HepG2 (cell line): ENCODE measurements at regions not wholly inside any gene's neighbourhood (a gene's known extent, or its start where the extent isn't known, plus 50 kb on each side); places are given as distances from the start of the nearest gene placed in this dataset.

Experiments
- CEBPB ChIP-seq: IDR thresholded peaks from 2 replicates; pipeline ENCODE4 v1.6.1; 2011; ENCODE audit warnings: low read depth, low read length, improper control_type of control experiment, borderline replicate concordance
- CERS6 ChIP-seq: sonication (generic); formaldehyde crosslinking; IDR thresholded peaks from 2 replicates; pipeline ENCODE4 v1.5.0; 2020; ENCODE audit warnings: missing genetic modification reagents
- HNF4A ChIP-seq: sonication (generic); formaldehyde crosslinking; IDR thresholded peaks from 2 replicates; pipeline ENCODE4 v1.4.0; 2020; ENCODE audit warnings: missing genetic modification reagents
- IKZF4 ChIP-seq: sonication (generic); formaldehyde crosslinking; IDR thresholded peaks from 2 replicates; pipeline ENCODE4 v1.5.1; 2020; ENCODE audit warnings: borderline replicate concordance, mild to moderate bottlenecking, low read depth, missing genetic modification reagents; ENCODE audit errors: not compliant biosample characterization
- MTA1 ChIP-seq: sonication (generic); formaldehyde crosslinking; IDR thresholded peaks from 2 replicates; pipeline ENCODE4 v1.4.0; 2020; ENCODE audit warnings: missing genetic modification reagents, mild to moderate bottlenecking, borderline replicate concordance
- MXI1 ChIP-seq: IDR thresholded peaks from 3 replicates; pipeline ENCODE4 v1.6.1; 2012; ENCODE audit warnings: low read depth, low read length, inconsistent platforms, borderline replicate concordance
- NR1H2 ChIP-seq: sonication (generic); formaldehyde crosslinking; IDR thresholded peaks from 2 replicates; pipeline ENCODE4 v1.8.1; 2022; ENCODE audit warnings: low read depth, missing genetic modification reagents, borderline replicate concordance
- RELA ChIP-seq: sonication (generic); formaldehyde crosslinking; IDR thresholded peaks from 2 replicates; pipeline ENCODE4 v1.4.0; 2020; ENCODE audit warnings: missing genetic modification reagents
- RFX5 ChIP-seq: IDR thresholded peaks from 2 replicates; pipeline ENCODE4 v1.6.1; 2011; ENCODE audit warnings: low read depth, low read length, improper control_type of control experiment
- SMAD3 ChIP-seq: sonication (generic); formaldehyde crosslinking; IDR thresholded peaks from 2 replicates; pipeline ENCODE4 v1.4.0; 2020; ENCODE audit warnings: missing genetic modification reagents
- SP140L ChIP-seq: sonication (generic); formaldehyde crosslinking; IDR thresholded peaks from 2 replicates; pipeline ENCODE4 v1.4.0; 2020; ENCODE audit warnings: missing genetic modification reagents, borderline replicate concordance
- SP4 ChIP-seq: sonication (generic); formaldehyde crosslinking; IDR thresholded peaks from 2 replicates; pipeline ENCODE4 v1.8.1; 2023; ENCODE audit warnings: mild to moderate bottlenecking, missing genetic modification reagents
- SRSF9 ChIP-seq: fragments of 200-400 bp; formaldehyde crosslinking; IDR thresholded peaks from 2 replicates; pipeline ENCODE4 v1.6.1; 2018; ENCODE audit warnings: borderline replicate concordance, mild to moderate bottlenecking, low read depth, low read length; ENCODE audit not compliant: insufficient read depth, poor library complexity, severe bottlenecking
- TMF1 ChIP-seq: sonication (generic); formaldehyde crosslinking; IDR thresholded peaks from 2 replicates; pipeline ENCODE4 v1.8.1; 2022; ENCODE audit warnings: low read depth, missing genetic modification reagents
- TOPORS ChIP-seq: sonication (generic); formaldehyde crosslinking; IDR thresholded peaks from 2 replicates; pipeline ENCODE4 v1.8.0; 2023; ENCODE audit warnings: mild to moderate bottlenecking, missing genetic modification reagents
- TRIM24 ChIP-seq: sonication (generic); formaldehyde crosslinking; IDR thresholded peaks from 2 replicates; pipeline ENCODE4 v1.8.0; 2022; ENCODE audit warnings: mild to moderate bottlenecking, missing genetic modification reagents
- ZIK1 ChIP-seq: sonication (generic); formaldehyde crosslinking; IDR thresholded peaks from 2 replicates; pipeline ENCODE4 v1.5.0; 2020; ENCODE audit warnings: mild to moderate bottlenecking, low read depth, missing genetic modification reagents, borderline replicate concordance
- ZNF430 ChIP-seq: sonication (generic); formaldehyde crosslinking; IDR thresholded peaks from 2 replicates; pipeline ENCODE4 v1.9.0; 2021; ENCODE audit warnings: mild to moderate bottlenecking, missing genetic modification reagents
- ZNF460 ChIP-seq: sonication (generic); formaldehyde crosslinking; IDR thresholded peaks from 2 replicates; pipeline ENCODE4 v1.5.1; 2020; ENCODE audit warnings: missing genetic modification reagents, mild to moderate bottlenecking, borderline replicate concordance
- ZNF484 ChIP-seq: sonication (generic); formaldehyde crosslinking; IDR thresholded peaks from 2 replicates; pipeline ENCODE4 v1.5.1; 2020; ENCODE audit warnings: mild to moderate bottlenecking, low read depth, missing genetic modification reagents, borderline replicate concordance
- ZNF7 ChIP-seq: IDR thresholded peaks from 2 replicates; pipeline ENCODE4 v1.6.1; 2016; ENCODE audit warnings: missing biosample characterization, missing genetic modification reagents
- ZNF766 ChIP-seq: sonication (generic); formaldehyde crosslinking; IDR thresholded peaks from 2 replicates; pipeline ENCODE4 v1.5.0; 2020; ENCODE audit warnings: missing genetic modification reagents, borderline replicate concordance
- ZSCAN29 ChIP-seq: sonication (generic); formaldehyde crosslinking; conservative IDR thresholded peaks from 2 replicates; pipeline ENCODE4 v1.4.0; 2020; ENCODE audit warnings: mild to moderate bottlenecking, missing genetic modification reagents
- TF ChIP-seq, protein P1 (sequence below): sonication (generic); formaldehyde crosslinking; IDR thresholded peaks from 2 replicates; pipeline ENCODE4 v1.4.0; 2020; ENCODE audit warnings: missing genetic modification reagents, borderline replicate concordance
- TF ChIP-seq, protein P2 (sequence below): sonication (generic); IDR thresholded peaks from 2 replicates; pipeline ENCODE4 v1.6.1; 2016; ENCODE audit warnings: low read depth, borderline replicate concordance
- TF ChIP-seq, protein P3 (sequence below): sonication (generic); formaldehyde crosslinking; IDR thresholded peaks from 2 replicates; pipeline ENCODE4 v1.5.0; 2020; ENCODE audit warnings: missing genetic modification reagents
- TF ChIP-seq, protein P4 (sequence below): sonication (generic); formaldehyde crosslinking; IDR thresholded peaks from 2 replicates; pipeline ENCODE4 v1.4.0; 2020; ENCODE audit warnings: missing genetic modification reagents

DNA sequence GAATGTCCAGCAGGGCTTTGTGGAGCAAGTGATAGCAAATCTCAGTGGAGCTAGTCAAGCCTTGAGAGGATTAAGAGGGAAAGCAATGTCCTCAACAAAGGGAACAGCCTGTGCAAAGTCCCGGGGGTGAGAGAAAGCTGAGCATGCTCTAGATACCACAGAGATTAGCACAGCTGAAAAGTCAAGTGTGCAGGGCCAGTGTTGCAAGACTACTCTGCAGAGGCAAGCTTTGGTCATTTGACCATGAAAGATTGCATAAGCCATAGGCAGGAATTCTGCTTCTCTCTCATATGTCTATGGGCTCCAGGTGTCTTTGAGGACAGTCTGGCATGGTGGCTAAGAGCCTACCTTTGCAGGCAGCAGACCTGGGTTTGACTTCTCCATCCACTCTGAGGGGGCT, 181.0 kb upstream of the JUN start (continued):
- no peak for TF ChIP-seq TMF1 (CRISPR knock-in tag)
- no peak for TF ChIP-seq NR1H2 (CRISPR knock-in tag)
- no peak for TF ChIP-seq SP4
- no peak for TF ChIP-seq ZNF460 (CRISPR knock-in tag)
- TF ChIP-seq ZIK1 = no peak
- TF ChIP-seq SP140L (CRISPR knock-in tag) = no peak
- TF ChIP-seq TRIM24 (CRISPR knock-in tag) = no peak
- no peak for TF ChIP-seq SMAD3 (CRISPR knock-in tag)
- TF ChIP-seq RFX5 = no peak
- no peak for TF ChIP-seq RELA (CRISPR knock-in tag)
- peak; percentile 93 for TF ChIP-seq CEBPB
- no peak for TF ChIP-seq TOPORS (CRISPR knock-in tag)
- no peak for TF ChIP-seq SRSF9
- TF ChIP-seq ZSCAN29 = no peak
- TF ChIP-seq CERS6 (CRISPR knock-in tag) = no peak
- TF ChIP-seq, protein P1, sequence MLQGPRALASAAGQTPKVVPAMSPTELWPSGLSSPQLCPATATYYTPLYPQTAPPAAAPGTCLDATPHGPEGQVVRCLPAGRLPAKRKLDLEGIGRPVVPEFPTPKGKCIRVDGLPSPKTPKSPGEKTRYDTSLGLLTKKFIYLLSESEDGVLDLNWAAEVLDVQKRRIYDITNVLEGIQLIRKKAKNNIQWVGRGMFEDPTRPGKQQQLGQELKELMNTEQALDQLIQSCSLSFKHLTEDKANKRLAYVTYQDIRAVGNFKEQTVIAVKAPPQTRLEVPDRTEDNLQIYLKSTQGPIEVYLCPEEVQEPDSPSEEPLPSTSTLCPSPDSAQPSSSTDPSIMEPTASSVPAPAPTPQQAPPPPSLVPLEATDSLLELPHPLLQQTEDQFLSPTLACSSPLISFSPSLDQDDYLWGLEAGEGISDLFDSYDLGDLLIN (CRISPR knock-in tag) = no peak
- TF ChIP-seq ZNF766 = no peak
- no peak for TF ChIP-seq ZNF484 (CRISPR knock-in tag)
- peak; percentile 57 for TF ChIP-seq HNF4A
- no peak for TF ChIP-seq ZNF7 (CRISPR knock-in tag)
- TF ChIP-seq IKZF4 = no peak
- TF ChIP-seq, protein P2, sequence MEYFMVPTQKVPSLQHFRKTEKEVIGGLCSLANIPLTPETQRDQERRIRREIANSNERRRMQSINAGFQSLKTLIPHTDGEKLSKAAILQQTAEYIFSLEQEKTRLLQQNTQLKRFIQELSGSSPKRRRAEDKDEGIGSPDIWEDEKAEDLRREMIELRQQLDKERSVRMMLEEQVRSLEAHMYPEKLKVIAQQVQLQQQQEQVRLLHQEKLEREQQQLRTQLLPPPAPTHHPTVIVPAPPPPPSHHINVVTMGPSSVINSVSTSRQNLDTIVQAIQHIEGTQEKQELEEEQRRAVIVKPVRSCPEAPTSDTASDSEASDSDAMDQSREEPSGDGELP = no peak
- TF ChIP-seq, protein P3, sequence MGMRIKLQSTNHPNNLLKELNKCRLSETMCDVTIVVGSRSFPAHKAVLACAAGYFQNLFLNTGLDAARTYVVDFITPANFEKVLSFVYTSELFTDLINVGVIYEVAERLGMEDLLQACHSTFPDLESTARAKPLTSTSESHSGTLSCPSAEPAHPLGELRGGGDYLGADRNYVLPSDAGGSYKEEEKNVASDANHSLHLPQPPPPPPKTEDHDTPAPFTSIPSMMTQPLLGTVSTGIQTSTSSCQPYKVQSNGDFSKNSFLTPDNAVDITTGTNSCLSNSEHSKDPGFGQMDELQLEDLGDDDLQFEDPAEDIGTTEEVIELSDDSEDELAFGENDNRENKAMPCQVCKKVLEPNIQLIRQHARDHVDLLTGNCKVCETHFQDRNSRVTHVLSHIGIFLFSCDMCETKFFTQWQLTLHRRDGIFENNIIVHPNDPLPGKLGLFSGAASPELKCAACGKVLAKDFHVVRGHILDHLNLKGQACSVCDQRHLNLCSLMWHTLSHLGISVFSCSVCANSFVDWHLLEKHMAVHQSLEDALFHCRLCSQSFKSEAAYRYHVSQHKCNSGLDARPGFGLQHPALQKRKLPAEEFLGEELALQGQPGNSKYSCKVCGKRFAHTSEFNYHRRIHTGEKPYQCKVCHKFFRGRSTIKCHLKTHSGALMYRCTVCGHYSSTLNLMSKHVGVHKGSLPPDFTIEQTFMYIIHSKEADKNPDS (CRISPR knock-in tag) = no peak
- no peak for TF ChIP-seq ZNF430
- TF ChIP-seq, protein P4, sequence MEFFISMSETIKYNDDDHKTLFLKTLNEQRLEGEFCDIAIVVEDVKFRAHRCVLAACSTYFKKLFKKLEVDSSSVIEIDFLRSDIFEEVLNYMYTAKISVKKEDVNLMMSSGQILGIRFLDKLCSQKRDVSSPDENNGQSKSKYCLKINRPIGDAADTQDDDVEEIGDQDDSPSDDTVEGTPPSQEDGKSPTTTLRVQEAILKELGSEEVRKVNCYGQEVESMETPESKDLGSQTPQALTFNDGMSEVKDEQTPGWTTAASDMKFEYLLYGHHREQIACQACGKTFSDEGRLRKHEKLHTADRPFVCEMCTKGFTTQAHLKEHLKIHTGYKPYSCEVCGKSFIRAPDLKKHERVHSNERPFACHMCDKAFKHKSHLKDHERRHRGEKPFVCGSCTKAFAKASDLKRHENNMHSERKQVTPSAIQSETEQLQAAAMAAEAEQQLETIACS = no peak
- TF ChIP-seq MTA1 (CRISPR knock-in tag) = no peak
- TF ChIP-seq MXI1 = no peak
